GM12891 (cell line): ENCODE measurements at regions not wholly inside any gene's neighbourhood (a gene's known extent, or its start where the extent isn't known, plus 50 kb on each side); places are given as distances from the start of the nearest gene placed in this dataset.

Experiments
- PAX5 ChIP-seq: IDR thresholded peaks from 2 replicates; pipeline ENCODE4 v1.6.1; 2011; ENCODE audit warnings: low read length, moderate library complexity, mild to moderate bottlenecking; ENCODE audit not compliant: insufficient read depth, severe bottlenecking
- POLR2A ChIP-seq: IDR thresholded peaks from 2 replicates; pipeline ENCODE4 v1.6.1; 2011; ENCODE audit warnings: low read depth, low read length, control low read depth
- POLR2AphosphoS5 ChIP-seq: IDR thresholded peaks from 2 replicates; pipeline ENCODE4 v1.6.1; 2011; ENCODE audit warnings: low read depth, low read length, control low read depth
- POU2F2 ChIP-seq: IDR thresholded peaks from 2 replicates; pipeline ENCODE4 v1.6.1; 2011; ENCODE audit warnings: low read depth, mild to moderate bottlenecking, control low read depth, low read length, moderate library complexity
- SPI1 ChIP-seq: IDR thresholded peaks from 2 replicates; pipeline ENCODE4 v1.6.1; 2011; ENCODE audit warnings: low read depth, low read length, control low read depth
- TAF1 ChIP-seq: IDR thresholded peaks from 2 replicates; pipeline ENCODE4 v1.6.1; 2011; ENCODE audit warnings: low read depth, low read length, control low read depth

DNA sequence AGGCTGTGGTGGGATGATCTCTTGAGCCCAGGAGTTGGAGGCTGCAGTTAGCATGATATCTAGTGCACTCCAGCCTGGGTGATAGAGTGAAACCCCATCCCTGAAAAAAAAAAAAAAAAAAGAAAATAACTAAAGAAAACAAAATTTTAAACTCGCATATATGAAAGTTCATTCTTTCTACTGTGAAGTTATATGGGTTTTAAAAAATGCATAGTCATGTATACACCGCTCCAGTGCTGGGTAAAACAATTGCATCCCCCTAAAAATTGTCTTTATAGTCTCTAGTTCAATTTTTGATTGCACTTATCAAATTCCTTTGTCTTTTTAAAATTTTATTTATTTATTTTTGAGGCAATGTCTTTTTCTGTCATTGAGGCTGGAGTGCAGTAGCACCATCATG lies 65.0 kb upstream of the ACYP2 start:
- TF ChIP-seq POLR2AphosphoS5 (no peak), TAF1 (no peak), POLR2A (no peak), SPI1 (no peak), POU2F2 (no peak), PAX5 (no peak)
